ENCODE measurements at regions not wholly inside any gene's neighbourhood (a gene's known extent, or its start where the extent isn't known, plus 50 kb on each side); places are given as distances from the start of the nearest gene placed in this dataset.

- DNase-seq (ENCODE audit: low read depth) = peak; percentile 47
Observed at GRCh38 chr1:234989479-234990327, 138.9 kb downstream of the TOMM20 start.

DNA sequence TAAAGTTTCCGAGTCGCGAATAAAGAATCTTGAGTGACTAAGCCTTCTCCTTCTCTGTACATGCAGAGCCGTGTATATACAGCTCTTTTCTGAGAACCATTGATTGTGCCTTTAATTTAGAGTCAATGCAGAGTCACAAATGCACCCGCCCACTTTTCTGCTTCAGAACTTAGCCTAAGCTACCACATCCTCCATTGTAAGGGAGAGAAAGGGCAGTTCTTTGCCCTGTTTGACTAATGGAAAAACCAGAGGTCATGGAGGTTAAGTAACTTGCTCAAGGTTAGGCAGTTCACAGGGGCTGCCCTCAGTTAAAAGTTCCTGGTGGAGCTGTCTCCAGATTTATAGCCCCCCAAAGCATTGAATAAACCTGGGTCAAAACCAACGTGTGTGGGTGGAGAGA, 139.6 kb downstream of the TOMM20 start:
- DNase-seq (ENCODE audit: low read depth) = no peak

GRCh38 chr1:234988536-234988935, 140.1 kb downstream of the TOMM20 start:
- no peak for DNase-seq (ENCODE audit: low read depth)

DNA sequence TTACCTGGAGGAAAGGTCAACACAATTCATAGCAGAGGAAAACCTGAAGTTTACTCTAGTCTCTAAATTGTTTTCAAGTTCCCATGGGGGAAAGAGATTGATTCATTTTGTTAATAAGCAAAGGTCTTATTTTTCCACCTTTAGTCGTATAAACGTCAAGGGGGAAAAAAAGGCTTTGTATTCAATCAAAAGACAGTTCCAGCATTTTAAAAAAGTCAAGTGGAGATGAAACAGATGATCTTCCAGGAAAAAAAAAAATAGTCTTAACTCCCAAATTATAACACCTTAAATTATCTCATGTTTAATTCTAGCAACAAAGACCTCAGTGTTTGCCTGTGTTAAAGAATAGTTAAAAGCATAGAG, 140.5 kb downstream of the TOMM20 start:
- DNase-seq (ENCODE audit: low read depth) = no peak

GRCh38 chr1:234987415-234988154, 141.1 kb downstream of the TOMM20 start:
- peak; percentile 81 for DNase-seq (ENCODE audit: low read depth)

DNA sequence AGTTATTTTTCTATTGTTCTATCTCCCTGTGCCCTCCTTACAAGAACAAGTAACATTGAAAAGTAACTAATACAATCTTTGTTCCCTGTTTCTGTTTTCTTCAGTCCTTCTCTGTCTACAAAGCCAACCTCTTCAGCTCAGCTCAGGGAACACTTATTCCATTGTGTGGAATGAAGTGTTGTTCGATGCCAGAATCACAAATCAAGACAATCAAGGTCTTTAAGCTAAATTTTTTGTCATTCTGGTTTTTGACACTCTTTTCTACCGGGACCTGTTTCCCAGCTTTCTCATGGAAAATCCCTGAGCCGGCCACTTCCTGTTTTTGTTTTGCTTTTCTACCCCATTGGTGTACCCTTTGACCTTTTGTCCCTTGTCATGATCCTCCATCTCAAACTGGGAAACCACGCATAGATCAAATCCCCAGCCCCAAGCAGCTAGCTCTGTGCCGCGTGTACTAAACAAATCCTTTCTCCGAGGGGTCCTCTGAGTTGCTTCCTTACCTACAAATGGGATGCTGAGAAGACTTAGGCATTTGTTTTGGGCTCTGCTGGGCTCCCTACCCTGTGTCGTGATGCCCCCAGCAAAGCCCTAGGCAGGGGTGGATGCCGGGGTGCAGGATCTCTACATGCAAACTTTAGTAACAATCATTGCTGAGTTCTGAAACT, 141.8 kb downstream of the TOMM20 start:
- DNase-seq (ENCODE audit: low read depth) = no peak

- no peak for DNase-seq (ENCODE audit: low read depth)
Observed at GRCh38 chr1:234985516-234986294, 142.9 kb downstream of the TOMM20 start.

DNA sequence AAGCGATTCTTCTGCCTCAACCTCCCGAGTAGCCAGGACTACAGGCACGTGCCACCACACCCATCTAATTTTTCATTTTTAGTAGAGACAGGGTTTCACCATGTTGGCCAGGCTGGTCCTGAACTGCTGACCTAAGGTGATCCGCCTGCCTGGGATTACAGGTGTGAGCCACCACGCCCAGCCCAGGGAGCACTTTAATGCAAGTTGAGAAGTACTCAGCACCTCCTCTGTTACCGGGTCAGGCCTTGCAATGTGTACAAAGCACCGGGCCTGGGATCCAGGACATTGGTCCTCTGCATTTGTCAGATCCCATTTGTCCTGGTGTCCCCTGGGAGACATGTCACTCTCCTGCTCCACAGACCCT, 143.6 kb downstream of the TOMM20 start:
- no peak for DNase-seq (ENCODE audit: low read depth)

DNA sequence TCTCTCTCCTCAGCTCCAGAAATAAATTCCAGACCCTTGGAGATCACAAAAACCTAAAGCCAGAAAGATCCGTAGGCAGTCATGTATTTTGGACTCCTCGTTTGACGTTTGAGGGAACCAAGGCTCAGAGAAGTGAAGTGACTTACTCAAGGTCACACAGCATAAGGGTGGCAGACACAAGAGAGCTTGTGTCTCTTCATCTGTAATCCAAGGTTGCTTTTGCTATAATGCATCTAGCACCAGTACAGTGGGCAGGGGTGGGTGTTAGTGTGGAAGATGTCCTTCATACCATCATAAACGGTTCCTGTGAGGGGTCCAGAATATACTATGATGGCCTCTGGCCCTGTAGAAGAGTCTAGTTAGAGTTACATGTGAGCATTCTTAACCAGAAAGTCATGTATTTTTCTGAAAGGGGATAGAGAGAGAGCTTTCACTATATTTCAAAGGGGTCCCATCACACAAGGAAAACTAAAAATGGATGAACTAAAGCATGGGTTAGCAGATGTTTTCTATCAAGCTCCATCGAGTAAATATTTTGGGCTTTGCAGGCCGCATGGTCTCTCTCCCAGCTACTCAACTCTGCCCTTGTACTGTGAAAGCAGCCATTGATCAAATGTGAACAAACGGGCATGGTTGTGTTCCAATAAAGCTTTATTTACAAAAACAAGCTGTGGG, 144.9 kb downstream of the TOMM20 start:
- no peak for DNase-seq (ENCODE audit: low read depth)

- DNase-seq (ENCODE audit: low read depth) = no peak
Observed at GRCh38 chr1:234981758-234982157, 146.9 kb downstream of the TOMM20 start.

- DNase-seq (ENCODE audit: low read depth) = peak; percentile 96
Observed at GRCh38 chr1:234980645-234981396, 147.8 kb downstream of the TOMM20 start.

GRCh38 chr1:234980291-234980644, 148.4 kb downstream of the TOMM20 start:
- DNase-seq (ENCODE audit: low read depth) = peak; percentile 73

GRCh38 chr1:234979296-234980279, 149.0 kb downstream of the TOMM20 start:
- DNase-seq (ENCODE audit: low read depth) = no peak

DNA sequence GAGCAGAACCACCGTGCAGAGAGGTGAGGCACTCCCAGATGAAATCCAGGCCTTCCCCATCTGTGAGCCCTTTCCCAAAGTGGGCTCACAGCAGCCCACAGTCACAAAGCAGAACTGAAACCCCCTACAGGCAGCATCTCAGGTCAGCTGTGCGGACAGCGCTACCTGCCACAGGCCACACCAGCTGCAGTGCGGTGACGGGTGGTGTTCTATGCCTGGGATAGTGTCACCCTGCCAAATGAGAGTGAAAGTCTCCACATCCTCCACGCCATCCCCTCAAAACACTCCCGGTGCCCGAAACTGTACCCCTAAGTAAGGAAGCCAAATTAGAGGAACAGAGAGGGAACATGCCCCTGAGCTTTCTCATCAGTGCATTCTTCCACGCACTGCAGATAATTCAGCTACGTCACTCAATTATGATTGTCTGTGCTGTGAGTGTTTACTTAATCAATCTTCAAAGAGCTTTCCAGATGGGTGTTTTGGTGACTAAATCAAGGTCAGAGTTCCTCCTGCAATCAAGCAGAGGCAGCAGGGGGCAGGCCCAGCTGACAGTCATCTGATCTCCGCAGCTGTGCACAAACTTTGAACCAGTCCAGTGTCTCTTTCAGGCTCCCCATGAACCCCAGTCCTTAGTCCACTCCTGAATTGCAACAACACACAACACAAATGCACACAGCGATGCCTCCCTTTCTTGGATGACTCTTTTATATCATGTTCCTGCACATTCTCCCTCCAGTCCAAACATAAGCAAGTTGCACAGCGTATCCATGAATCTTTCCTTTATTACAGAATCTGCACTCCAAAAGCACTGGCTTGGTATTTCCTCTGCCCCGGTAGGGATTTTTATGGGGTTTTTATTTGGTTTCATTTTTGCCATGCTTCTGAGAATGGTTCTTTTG, 150.0 kb downstream of the TOMM20 start:
- peak; percentile 89 for DNase-seq (ENCODE audit: low read depth)

DNA sequence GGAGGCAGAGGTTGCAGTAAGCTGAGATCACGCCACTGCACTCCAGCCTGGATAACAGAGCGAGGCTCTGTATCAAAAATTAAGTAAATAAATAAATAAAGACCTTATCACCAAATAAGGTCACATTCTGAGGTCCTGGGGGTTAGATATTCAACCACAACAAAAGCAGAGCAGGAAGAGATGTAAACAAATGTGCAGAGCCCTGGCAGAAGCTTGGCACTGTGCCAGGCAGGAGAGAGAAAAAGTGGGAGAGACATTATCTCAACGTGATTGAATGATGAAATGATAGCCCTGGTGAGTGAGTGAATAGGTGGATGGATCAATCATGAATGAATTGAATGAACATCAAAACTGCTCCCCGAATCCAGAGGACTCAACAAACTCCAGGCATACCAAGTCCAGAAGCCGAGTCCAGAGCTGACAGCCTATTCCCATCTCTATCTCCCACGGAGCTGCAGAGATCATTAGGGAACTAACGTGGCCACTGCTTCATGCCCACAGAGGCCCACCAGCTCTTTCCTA, 150.7 kb downstream of the TOMM20 start:
- no peak for DNase-seq (ENCODE audit: low read depth)

- no peak for DNase-seq (ENCODE audit: low read depth)
Observed at GRCh38 chr1:234976861-234977680, 151.6 kb downstream of the TOMM20 start.

All from Daoy (cell line).